Thymus (tissue), 11 donors: ENCODE measurements at regions not wholly inside any gene's neighbourhood (a gene's known extent, or its start where the extent isn't known, plus 50 kb on each side); places are given as distances from the start of the nearest gene placed in this dataset.

ENCODE experiments used
- DNase-seq, 9 donors: peaks; one replicate each; pipeline ENCODE4 v3.0.0-alpha.2; 2013; ENCODE audit warnings: low spot score in 9 of 9, low read depth in 6 of 9, missing footprints in 1 of 9
- H3K27ac ChIP-seq, 2 donors: one replicate each; pipeline ENCODE4 v1.5.1; 2013; ENCODE audit warnings: control low read depth in 1 of 2, low read depth in 1 of 2, low read length in 1 of 2, mild to moderate bottlenecking in 1 of 2, moderate library complexity in 1 of 2
- H3K27me3 ChIP-seq, 2 donors: one replicate each; pipeline ENCODE4 v1.5.1; 2013; ENCODE audit warnings: low read length in 1 of 2; ENCODE audit not compliant: control insufficient read depth in 2 of 2, insufficient read depth in 1 of 2
- H3K36me3 ChIP-seq, 2 donors: one replicate each; pipeline ENCODE4 v1.5.1; 2013; ENCODE audit warnings: low read length in 1 of 2, mild to moderate bottlenecking in 1 of 2, moderate library complexity in 1 of 2; ENCODE audit not compliant: control insufficient read depth in 2 of 2, insufficient read depth in 2 of 2
- H3K4me1 ChIP-seq, 2 donors: one replicate each; pipeline ENCODE4 v1.5.1; 2013; ENCODE audit warnings: low read length in 2 of 2; ENCODE audit not compliant: control insufficient read depth in 2 of 2, insufficient read depth in 2 of 2
- H3K4me3 ChIP-seq, 2 donors: one replicate each; pipeline ENCODE4 v1.5.1; 2013; ENCODE audit warnings: low read length in 2 of 2, control low read depth in 1 of 2, mild to moderate bottlenecking in 1 of 2
- H3K9me3 ChIP-seq, 2 donors: one replicate each; pipeline ENCODE4 v1.5.1; 2013; ENCODE audit warnings: low read length in 1 of 2, mild to moderate bottlenecking in 1 of 2; ENCODE audit not compliant: control insufficient read depth in 2 of 2, insufficient read depth in 1 of 2
- WGBS: extraction: QIAGEN DNeasy Blood & Tissue Kit; methylation state at CpG from one replicate; pipeline ENCODE4 v1.1.7; 2013; 5-methylcytosine and 5-hydroxymethylcytosine counted together
- donor health status: healthy.

DNA sequence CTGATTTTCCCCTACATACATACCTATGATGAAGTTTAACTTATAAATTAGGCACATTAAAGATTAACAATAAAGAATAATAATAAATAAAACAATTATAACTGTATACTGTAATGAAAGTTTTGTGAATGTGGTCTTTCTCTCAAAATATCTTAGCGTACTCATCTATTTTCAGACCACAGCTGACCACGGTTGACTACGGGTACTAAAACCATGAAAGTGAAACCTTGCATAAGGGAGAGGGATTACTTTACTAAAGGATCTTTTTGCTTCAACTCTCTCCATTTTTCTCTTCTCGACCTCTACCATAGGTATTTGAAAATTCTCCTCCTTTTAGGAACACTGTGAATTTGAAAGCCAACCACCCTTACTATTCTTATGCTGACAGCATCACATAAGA, 475.5 kb downstream of the CETN3 start:
- Histone ChIP-seq H3K9me3 (no peaks in the 10 kb centered on the region), H3K27ac (no peak overlapping the region), H3K4me1 (no peaks in the 10 kb centered on the region), H3K27me3 (no peaks in the 10 kb centered on the region), H3K36me3 (no peaks in the 10 kb centered on the region), H3K4me3 (no peak overlapping the region)
- WGBS = 77% methylated on average over 4 of the region's 4 CpGs
- DNase-seq = no peak

DNA sequence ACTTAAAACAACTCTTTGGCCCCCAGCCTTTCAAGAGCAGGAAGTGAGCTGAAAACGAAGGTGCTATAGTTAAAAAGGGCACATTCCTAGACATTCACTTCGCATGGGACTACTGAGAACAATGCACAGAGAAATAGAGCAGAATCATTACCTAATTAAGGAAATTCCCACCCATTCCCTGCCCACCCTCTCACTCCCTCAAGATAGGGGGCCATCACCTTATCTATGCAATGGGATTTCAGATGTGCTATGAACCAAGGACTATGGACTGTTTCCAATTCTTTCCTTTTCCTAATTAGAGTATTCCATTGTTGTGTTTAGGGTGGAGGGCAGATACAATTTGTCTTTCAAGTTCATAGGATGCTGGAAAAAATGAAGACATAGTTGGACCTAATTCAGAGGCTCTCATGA, 476.8 kb downstream of the CETN3 start:
- no peaks in the 10 kb centered on the region for H3K27me3 ChIP-seq
- no peaks in the 10 kb centered on the region for H3K4me1 ChIP-seq
- DNase-seq = peak in 2 of 9 donors; percentile 12 to 31
- H3K27ac ChIP-seq = no peak overlapping the region
- no peak overlapping the region for H3K4me3 ChIP-seq
- no peaks in the 10 kb centered on the region for H3K9me3 ChIP-seq
- no peaks in the 10 kb centered on the region for H3K36me3 ChIP-seq
- WGBS = 58% methylated on average over 2 of the region's 2 CpGs

DNA sequence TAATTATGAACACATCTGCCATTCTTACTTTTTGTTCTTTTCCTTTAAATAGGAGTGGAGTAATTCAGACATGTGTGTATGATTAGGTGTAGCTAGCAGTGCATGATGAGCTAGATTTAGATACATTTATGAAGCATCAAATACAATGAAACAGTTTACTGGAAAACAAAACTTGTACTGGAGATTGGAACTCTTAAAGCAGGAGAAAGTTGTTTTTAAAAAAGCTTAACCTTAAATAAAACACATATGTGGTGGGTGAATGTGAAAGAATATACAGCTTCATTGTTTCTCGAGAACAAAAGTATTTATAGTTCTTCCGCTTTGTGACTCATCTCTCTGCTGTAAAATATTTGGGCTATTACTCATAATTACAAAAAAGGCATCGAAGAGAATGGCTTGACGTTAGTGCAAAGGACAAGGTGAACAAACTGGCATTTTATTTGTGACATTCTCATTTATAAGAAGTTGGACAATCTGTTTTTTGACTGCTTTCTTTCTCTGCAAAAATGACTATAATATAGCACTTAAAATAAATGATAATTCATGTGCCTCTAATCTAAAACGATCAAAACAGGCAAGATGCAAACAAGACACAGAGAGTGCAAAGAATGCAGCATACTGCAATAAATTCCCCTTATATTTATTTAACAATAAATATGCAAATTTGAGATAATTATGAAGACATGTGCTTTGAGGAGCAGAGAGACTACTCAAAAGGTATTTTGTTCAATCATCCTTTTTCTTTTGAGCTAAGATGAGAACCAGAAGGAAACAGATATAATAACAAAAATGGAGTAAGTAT, 478.8 kb downstream of the CETN3 start:
- 92% methylated on average over 5 of the region's 5 CpGs for WGBS
- Histone ChIP-seq H3K27me3 (no peaks in the 10 kb centered on the region), H3K9me3 (no peaks in the 10 kb centered on the region), H3K4me1 (no peaks in the 10 kb centered on the region), H3K36me3 (no peaks in the 10 kb centered on the region), H3K27ac (no peak overlapping the region), H3K4me3 (no peak overlapping the region)
- no peak for DNase-seq

DNA sequence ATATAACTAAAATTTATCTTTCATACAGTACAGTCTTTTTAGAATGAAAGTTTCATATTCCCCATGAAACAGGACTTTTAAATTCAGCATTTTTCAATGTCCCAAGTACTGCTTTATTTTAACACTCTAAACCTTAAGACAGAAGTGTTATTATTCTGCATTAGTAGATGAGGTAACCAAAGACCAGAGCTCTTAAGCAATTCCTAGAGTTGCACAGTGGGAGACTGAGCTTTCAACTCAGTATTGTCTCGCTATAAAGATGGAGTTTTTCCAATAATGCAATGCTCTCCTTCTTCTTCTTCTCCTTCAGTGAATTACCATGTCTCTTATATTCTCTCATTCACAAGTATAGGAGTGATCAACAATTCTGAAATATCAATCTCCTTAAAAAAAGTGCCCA, 479.7 kb downstream of the CETN3 start:
- Histone ChIP-seq H3K27ac (no peak overlapping the region), H3K27me3 (no peaks in the 10 kb centered on the region), H3K36me3 (no peaks in the 10 kb centered on the region), H3K4me3 (no peak overlapping the region), H3K4me1 (no peaks in the 10 kb centered on the region), H3K9me3 (no peaks in the 10 kb centered on the region)
- DNase-seq = no peak
- 92% methylated on average over 1 of the region's 1 CpG for WGBS

DNA sequence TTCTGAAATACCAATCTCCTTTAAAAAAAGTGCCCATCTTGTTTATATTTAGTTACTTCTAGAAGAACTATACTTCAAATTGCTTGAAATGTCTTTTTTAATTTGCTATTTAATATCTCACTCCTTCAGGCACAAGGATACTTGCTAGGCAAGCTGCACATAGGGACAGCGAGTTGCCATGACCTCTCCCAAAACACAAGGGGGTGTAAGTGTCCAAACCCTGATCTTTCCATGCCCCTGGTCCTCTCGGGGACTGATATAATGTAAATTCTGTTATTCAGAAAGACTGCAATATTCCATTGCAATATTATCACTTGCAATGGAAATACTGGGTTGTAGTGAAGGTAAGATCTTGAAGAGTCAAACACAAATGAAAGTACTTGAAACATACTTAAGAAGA, 480.4 kb downstream of the CETN3 start:
- no peaks in the 10 kb centered on the region for H3K36me3 ChIP-seq
- no peaks in the 10 kb centered on the region for H3K4me1 ChIP-seq
- H3K27me3 ChIP-seq = no peaks in the 10 kb centered on the region
- no peak overlapping the region for H3K27ac ChIP-seq
- 85% methylated on average over 2 of the region's 2 CpGs for WGBS
- DNase-seq = no peak
- H3K4me3 ChIP-seq = no peak overlapping the region
- H3K9me3 ChIP-seq = no peaks in the 10 kb centered on the region

DNA sequence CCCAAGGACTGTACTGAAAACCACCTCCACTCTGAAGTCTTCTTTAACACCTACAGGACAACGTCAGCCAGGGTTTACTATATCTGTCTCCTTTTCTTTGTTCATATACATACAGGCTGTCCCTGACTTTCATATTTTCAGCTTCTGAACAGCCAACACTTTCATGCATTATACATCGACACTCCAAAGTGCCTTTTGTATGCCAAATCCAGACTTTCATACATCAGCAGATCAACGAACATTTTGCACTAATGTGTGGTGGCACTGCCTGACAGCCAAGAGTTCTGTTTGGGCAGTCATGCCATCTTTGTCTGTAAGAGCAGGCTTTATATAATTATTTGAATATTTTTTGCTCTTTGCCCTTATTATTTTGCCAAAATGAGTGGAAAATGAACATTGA, 487.4 kb downstream of the CETN3 start:
- no peak for DNase-seq
- no peaks in the 10 kb centered on the region for H3K27me3 ChIP-seq
- H3K4me1 ChIP-seq = no peaks in the 10 kb centered on the region
- 95% methylated on average over 3 of the region's 3 CpGs for WGBS
- H3K27ac ChIP-seq = no peak overlapping the region
- H3K9me3 ChIP-seq = no peaks in the 10 kb centered on the region
- H3K36me3 ChIP-seq = no peaks in the 10 kb centered on the region
- H3K4me3 ChIP-seq = no peak overlapping the region

DNA sequence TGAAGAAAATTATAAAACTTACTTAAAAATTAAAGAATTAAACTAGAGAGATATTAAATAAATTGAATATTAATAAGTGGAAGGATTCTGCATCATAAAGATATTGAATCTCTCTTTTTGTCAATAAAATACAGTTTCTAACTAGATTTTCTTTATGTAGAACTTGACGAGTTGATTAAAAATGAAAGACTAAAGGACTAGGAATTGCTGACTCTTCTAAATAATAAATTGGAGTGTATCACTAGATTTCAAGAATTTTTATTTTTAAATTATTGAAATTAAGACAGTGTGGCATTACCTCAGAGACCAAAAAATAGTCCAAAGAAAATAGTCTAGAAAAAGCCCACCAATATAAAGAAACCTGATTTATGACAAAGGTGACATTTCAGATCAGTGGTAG, 492.4 kb downstream of the CETN3 start:
- Histone ChIP-seq H3K4me1 (no peaks in the 10 kb centered on the region), H3K9me3 (no peaks in the 10 kb centered on the region), H3K4me3 (no peak overlapping the region), H3K27ac (no peak overlapping the region), H3K27me3 (no peaks in the 10 kb centered on the region), H3K36me3 (no peaks in the 10 kb centered on the region)
- DNase-seq = no peak
- WGBS = 96% methylated on average over 1 of the region's 1 CpG

DNA sequence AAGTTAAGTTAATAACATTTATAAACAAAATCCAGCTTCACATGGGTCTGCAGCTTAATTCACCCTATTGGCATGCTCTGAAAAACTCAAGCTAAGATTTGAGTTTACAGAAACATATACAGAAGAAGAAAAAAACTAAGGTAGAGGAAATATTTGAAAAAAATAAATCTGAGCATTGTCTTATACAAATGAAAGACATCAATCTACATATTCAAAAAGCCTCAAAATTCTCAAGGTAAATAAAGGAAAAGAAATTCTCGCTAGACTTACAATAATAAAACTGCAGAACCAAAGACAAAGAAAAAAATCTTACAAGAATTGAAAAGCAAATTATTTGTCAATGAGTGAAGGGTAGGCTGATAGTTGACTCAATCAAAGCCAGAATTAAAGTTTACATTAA, 493.4 kb downstream of the CETN3 start:
- no peaks in the 10 kb centered on the region for H3K4me1 ChIP-seq
- H3K36me3 ChIP-seq = no peaks in the 10 kb centered on the region
- no peaks in the 10 kb centered on the region for H3K27me3 ChIP-seq
- H3K27ac ChIP-seq = no peak overlapping the region
- no peak overlapping the region for H3K4me3 ChIP-seq
- no peaks in the 10 kb centered on the region for H3K9me3 ChIP-seq
- no peak for DNase-seq
- WGBS = 97% methylated on average over 1 of the region's 1 CpG

DNA sequence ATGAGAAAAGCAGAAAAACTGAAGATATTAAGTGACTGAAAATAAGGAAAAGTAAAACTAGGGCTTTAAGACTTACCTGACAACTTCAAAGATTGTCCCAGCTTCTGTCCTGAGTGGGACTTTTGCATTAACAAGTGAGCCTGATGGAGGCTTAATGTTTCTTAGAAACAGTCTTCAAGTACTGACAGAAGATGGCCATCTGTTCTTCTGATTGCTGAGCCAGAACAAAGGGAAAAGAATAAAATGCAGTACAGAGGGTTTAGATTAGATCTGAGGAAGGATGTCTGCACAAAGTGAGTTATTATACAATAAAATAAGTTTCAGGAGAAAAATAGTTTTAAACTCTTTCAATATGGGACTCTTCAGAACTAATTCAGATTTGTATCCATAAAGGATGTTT, 500.7 kb downstream of the CETN3 start:
- Histone ChIP-seq H3K4me3 (no peak overlapping the region), H3K4me1 (no peaks in the 10 kb centered on the region), H3K27ac (no peak overlapping the region), H3K9me3 (no peaks in the 10 kb centered on the region), H3K27me3 (no peaks in the 10 kb centered on the region), H3K36me3 (no peaks in the 10 kb centered on the region)
- DNase-seq = no peak
